Tibial nerve (tissue), 4 donors: ENCODE measurements at regions not wholly inside any gene's neighbourhood (a gene's known extent, or its start where the extent isn't known, plus 50 kb on each side); places are given as distances from the start of the nearest gene placed in this dataset.
"Not testable (repeated sequence)": the region's sequence is repeated elsewhere in the genome, so short reads cannot be mapped to it uniquely, and the experiment has no call there.

Experiments used
- DNase-seq, 2 donors: peaks; one replicate each; pipeline ENCODE4 v3.0.0-alpha.2; 2019; ENCODE audit warnings: low spot score in 2 of 2
- H3K27ac ChIP-seq, 4 donors: fragments of 200-600 bp; sonication (generic) in 3 of 4; one replicate each; pipeline ENCODE4 v1.5.1; 2017 to 2019; ENCODE audit warnings: mild to moderate bottlenecking in 1 of 4
- H3K27me3 ChIP-seq, 2 donors: fragments of 200-600 bp; sonication (generic) in 1 of 2; one replicate each; pipeline versions ENCODE4 v1.5.1 to v1.6.0; 2017 to 2019
- H3K36me3 ChIP-seq, 3 donors: fragments of 200-600 bp; sonication (generic); one replicate each; pipeline ENCODE4 v1.5.1; 2018 to 2019
- H3K4me1 ChIP-seq, 4 donors: fragments of 200-600 bp; sonication (generic) in 3 of 4; one replicate each; pipeline ENCODE4 v1.5.1; 2017 to 2019
- H3K4me3 ChIP-seq, 4 donors: fragments of 200-600 bp; sonication (generic) in 3 of 4; one replicate each; pipeline ENCODE4 v1.5.1; 2017 to 2019; ENCODE audit warnings: mild to moderate bottlenecking in 1 of 4, moderate library complexity in 1 of 4
- H3K9me3 ChIP-seq, 4 donors: fragments of 200-600 bp; sonication (generic) in 3 of 4; one replicate each; pipeline ENCODE4 v1.5.1; 2017 to 2019
- EP300 ChIP-seq, 2 donors: sonication (generic); formaldehyde crosslinking; IDR thresholded peaks; one replicate each; pipeline ENCODE4 v1.6.1; 2017; ENCODE audit warnings: antibody characterized with exemption in 2 of 2, mild to moderate bottlenecking in 1 of 2
- POLR2A ChIP-seq, 2 donors: fragments of 450-650 bp; IDR thresholded peaks; one replicate each; pipeline ENCODE4 v1.6.1; 2017; ENCODE audit warnings: antibody characterized with exemption in 2 of 2, mild to moderate bottlenecking in 2 of 2, moderate library complexity in 2 of 2
- WGBS, 2 donors: methylation state at CpG; one replicate each; pipeline ENCODE4 v1.1.5; 2018; 5-methylcytosine and 5-hydroxymethylcytosine counted together
- TF ChIP-seq, protein P1 (sequence below), 5 experiments: fragments of 200-600 bp in 3 of 5; fragments of 450-650 bp in 2 of 5; sonication (generic) in 3 of 5; IDR thresholded peaks; one replicate each; pipeline ENCODE4 v1.5.1; 2016 to 2019; ENCODE audit warnings: antibody characterized with exemption in 5 of 5, mild to moderate bottlenecking in 3 of 5, moderate library complexity in 2 of 5

DNA sequence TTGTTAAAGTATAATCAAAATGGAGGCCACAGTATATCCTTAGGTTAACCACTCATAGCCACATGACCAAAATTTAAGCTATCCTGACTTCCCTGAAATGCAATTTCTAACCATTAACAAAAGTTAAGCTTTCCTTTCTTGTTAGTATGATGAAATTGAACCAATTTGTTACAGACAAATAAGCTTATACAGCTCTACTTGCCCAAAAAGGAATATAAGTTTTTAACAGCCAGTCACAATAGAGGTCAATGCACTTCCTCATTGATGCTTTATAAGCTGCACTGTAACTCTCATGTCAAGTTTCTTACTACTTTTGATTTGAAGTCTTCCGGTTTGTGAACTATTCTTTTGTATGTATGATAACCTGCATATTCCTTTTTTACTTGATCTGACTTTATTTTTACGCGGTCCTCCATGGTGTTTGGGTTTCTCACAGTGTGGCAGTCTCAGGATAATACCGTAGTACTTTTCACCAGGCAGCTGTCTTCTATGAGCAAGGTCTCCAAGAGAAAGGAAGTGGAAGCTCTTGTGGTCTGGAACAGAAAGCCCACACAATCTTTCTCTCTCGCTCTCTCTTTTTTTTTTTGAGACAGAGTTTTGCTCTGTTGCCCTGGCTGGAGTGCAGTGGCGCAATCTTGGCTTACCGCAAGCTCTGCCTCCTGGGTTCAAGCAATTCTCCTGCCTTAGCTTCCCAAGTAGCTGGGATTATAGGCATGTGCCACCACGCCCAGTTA, 331.6 kb downstream of the SRGAP2C start:
- H3K9me3 ChIP-seq: no peaks in the 10 kb centered on the region
- no peak overlapping the region for H3K27ac ChIP-seq
- H3K36me3 ChIP-seq: no peaks in the 10 kb centered on the region
- H3K27me3 ChIP-seq: peaks cover 0 to 16% of the 10 kb centered on the region in 2 donors
- H3K4me1 ChIP-seq: peaks cover 0 to 14% (median 1%) of the 10 kb centered on the region in 4 donors
- TF ChIP-seq POLR2A (IDR thresholded peaks at IDR 0.05): no peak
- no peak for TF ChIP-seq EP300 (IDR thresholded peaks at IDR 0.05)
- TF ChIP-seq, protein P1, sequence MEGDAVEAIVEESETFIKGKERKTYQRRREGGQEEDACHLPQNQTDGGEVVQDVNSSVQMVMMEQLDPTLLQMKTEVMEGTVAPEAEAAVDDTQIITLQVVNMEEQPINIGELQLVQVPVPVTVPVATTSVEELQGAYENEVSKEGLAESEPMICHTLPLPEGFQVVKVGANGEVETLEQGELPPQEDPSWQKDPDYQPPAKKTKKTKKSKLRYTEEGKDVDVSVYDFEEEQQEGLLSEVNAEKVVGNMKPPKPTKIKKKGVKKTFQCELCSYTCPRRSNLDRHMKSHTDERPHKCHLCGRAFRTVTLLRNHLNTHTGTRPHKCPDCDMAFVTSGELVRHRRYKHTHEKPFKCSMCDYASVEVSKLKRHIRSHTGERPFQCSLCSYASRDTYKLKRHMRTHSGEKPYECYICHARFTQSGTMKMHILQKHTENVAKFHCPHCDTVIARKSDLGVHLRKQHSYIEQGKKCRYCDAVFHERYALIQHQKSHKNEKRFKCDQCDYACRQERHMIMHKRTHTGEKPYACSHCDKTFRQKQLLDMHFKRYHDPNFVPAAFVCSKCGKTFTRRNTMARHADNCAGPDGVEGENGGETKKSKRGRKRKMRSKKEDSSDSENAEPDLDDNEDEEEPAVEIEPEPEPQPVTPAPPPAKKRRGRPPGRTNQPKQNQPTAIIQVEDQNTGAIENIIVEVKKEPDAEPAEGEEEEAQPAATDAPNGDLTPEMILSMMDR (IDR thresholded peaks at IDR 0.05): no peak
- WGBS, 2 donors: 74 to 84% methylated on average over 7 to 8 of the region's 8 CpGs
- H3K4me3 ChIP-seq: no peak overlapping the region
- DNase-seq: peak in 1 of 2 donors; percentile 12

DNA sequence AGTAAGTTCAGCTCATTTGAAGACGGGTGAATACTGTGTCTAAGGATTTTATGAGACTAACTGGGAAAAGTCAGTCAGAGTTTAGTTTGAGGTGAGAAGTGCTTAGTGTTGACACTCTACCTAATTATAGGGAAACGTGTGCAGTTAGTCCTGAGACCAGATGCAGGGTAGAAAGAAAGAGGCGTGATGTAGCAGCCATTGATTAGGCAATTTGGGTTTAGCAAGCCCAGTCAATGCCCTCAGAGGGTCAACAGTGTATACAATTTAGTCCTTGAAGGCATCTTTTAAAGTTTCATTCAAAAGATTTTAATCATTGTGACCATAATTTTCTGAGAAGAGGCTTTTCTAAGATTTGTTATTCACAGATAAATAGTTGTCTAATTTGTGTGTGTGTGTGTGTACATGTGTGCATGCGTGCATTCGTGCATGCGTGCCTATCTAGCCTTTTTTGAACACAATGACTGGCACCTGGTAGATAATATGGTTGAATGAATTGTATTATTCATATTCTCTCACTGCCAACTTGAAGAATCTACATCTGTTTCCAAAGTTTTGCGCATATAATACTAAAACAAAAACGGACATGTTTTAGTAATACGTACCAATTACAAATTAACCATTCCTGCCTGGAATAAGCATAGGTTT, 332.9 kb downstream of the SRGAP2C start:
- no peak for TF ChIP-seq EP300 (IDR thresholded peaks at IDR 0.05)
- TF ChIP-seq POLR2A (IDR thresholded peaks at IDR 0.05): no peak
- TF ChIP-seq, protein P1 (IDR thresholded peaks at IDR 0.05): no peak
- H3K36me3 ChIP-seq: no peaks in the 10 kb centered on the region
- H3K4me1 ChIP-seq: peaks cover 0 to 14% (median 1%) of the 10 kb centered on the region in 4 donors
- WGBS, 2 donors: 72% methylated on average over 9 of the region's 9 CpGs
- no peak overlapping the region for H3K4me3 ChIP-seq
- H3K9me3 ChIP-seq: no peaks in the 10 kb centered on the region
- H3K27ac ChIP-seq: no peak overlapping the region
- peaks cover 0 to 16% of the 10 kb centered on the region in 2 donors for H3K27me3 ChIP-seq
- DNase-seq: no peak

DNA sequence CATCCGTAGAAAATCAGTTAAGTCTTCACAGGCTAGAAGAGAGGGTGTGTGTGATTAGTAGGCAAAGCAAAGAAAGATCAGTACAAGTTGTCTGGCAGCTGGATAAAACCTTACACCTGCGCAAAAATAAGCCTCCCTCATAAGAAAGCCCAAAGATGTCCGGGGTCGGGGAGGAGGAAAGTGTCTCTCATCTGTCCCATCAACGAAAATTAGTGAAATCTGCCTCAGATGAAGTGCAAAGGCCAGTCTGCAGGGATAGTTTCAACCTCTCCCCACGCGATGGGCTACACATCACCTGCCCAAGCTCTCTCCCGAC, 333.9 kb downstream of the SRGAP2C start:
- peaks cover 0 to 16% of the 10 kb centered on the region in 2 donors for H3K27me3 ChIP-seq
- WGBS, 2 donors: 34 to 35% methylated on average over 7 to 8 of the region's 8 CpGs
- peak overlapping the region; percentile 34 to 63 (median 52) for H3K4me3 ChIP-seq
- H3K9me3 ChIP-seq: no peaks in the 10 kb centered on the region
- no peak for TF ChIP-seq EP300 (IDR thresholded peaks at IDR 0.05)
- TF ChIP-seq, protein P1 (IDR thresholded peaks at IDR 0.05): no peak
- no peaks in the 10 kb centered on the region for H3K36me3 ChIP-seq
- H3K4me1 ChIP-seq: peaks cover 0 to 14% (median 1%) of the 10 kb centered on the region in 4 donors
- H3K27ac ChIP-seq: peak overlapping the region in 1 of 4 donors; percentile 74
- no peak for DNase-seq

DNA sequence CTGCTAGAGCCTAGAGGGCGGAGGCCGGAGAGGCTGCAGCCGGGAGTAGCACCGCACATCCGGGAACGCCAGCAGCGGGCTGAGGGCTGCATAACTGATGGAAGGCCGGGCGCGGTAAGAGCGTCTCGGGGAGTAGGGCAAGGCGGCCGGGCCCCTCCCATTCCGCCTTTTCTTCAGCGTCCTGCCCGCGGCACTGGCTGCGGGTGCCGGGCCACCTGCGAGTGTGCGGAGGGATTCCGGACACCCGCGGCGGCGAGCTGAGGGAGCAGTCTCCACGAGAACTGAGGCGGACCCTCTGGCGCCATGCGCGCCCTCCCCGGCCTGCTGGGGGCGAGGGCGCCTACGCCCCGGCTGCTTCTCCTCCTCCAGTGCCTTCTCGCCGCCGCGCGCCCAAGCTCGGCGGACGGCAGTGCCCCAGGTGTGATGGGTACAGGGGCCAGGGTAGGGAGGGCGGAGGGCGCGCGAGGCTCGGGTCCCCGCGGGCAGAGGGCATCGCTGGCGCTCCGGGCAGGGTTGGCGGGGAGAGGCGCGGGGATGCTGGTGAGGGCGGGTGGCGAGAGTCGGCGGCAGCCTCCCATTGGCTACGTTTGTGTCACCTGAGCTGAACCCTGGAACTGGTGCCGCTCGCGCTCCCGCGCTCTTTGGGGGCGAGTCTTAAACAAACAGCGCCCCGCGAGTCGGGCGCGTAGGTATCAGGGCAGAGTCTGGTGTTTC, 334.4 kb downstream of the SRGAP2C start:
- H3K4me3 ChIP-seq: peak overlapping the region; percentile 34 to 63 (median 52)
- WGBS, 2 donors: 1 to 3% methylated on average over 33 to 54 of the region's 75 CpGs
- peak in 1 of 2 donors; percentile 5 for DNase-seq
- peak overlapping the region in 3 of 4 donors; percentile 11 to 74 (median 33) for H3K27ac ChIP-seq
- H3K27me3 ChIP-seq: peaks cover 0 to 16% of the 10 kb centered on the region in 2 donors
- TF ChIP-seq EP300 (IDR thresholded peaks at IDR 0.05): no peak
- no peak for TF ChIP-seq POLR2A (IDR thresholded peaks at IDR 0.05)
- TF ChIP-seq, protein P1 (IDR thresholded peaks at IDR 0.05): no peak
- H3K36me3 ChIP-seq: no peaks in the 10 kb centered on the region
- no peaks in the 10 kb centered on the region for H3K9me3 ChIP-seq
- H3K4me1 ChIP-seq: peaks cover 0 to 14% (median 1%) of the 10 kb centered on the region in 4 donors

DNA sequence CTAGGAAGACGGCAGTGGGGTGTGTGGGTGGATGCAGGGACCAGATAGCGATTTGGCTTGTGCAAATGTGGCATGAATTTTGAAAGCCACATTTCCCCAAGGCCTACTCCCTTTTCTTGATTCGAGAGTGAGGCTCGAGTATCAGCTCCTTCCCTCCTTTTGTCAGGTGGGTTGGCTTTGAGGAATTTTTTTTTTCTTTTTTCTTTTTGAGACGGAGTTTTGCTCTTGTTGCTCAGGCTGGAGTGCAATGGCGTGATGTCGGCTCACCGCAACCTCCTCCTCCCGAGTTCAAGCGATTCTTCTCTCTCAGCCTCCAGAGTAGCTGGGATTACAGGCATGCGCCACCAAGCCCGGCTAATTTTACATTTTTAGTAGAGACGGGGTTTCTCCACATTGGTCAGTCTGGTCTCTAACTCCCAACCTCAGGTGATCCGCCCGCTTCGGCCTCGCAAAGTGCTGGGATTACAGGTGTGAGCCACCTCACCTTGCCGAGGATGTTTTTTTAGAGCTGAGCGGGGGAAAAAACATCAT, 335.0 kb downstream of the SRGAP2C start:
- Histone ChIP-seq H3K27me3 (peaks cover 0 to 16% of the 10 kb centered on the region in 2 donors), H3K4me1 (peaks cover 0 to 14% (median 1%) of the 10 kb centered on the region in 4 donors), H3K27ac (peak overlapping the region in 2 of 4 donors; percentile 11 to 74), H3K4me3 (peak overlapping the region; percentile 34 to 63 (median 52))
- H3K9me3 ChIP-seq, H3K36me3 ChIP-seq, DNase-seq: not testable (repeated sequence)
- 51 to 59% methylated on average over 19 of the region's 19 CpGs for WGBS, 2 donors
